K562 (cell line): ENCODE measurements at regions not wholly inside any gene's neighbourhood (a gene's known extent, or its start where the extent isn't known, plus 50 kb on each side); places are given as distances from the start of the nearest gene placed in this dataset.

ENCODE experiments used
- CEBPZ ChIP-seq: fragments of 150-350 bp; IDR thresholded peaks from 2 replicates; pipeline ENCODE4 v1.6.1; 2014; ENCODE audit warnings: low read depth, mild to moderate bottlenecking, low read length, borderline replicate concordance
- CTCF ChIP-seq, 3 experiments: IDR thresholded peaks in 2 of 3; conservative IDR thresholded peaks in 1 of 3; 2 replicates each; pipeline ENCODE4 v1.5.1; 2011 to 2012; ENCODE audit warnings: low read length in 3 of 3, mild to moderate bottlenecking in 3 of 3, control low read depth in 2 of 3, improper control_type of control experiment in 1 of 3, inconsistent platforms in 1 of 3, low read depth in 1 of 3, mixed read lengths in 1 of 3, moderate library complexity in 1 of 3; ENCODE audit not compliant: insufficient read depth in 2 of 3

GRCh38 chr3:137360531-137361201 lies 402.9 kb downstream of the IL20RB start:
- no peak for TF ChIP-seq CTCF (IDR thresholded peaks at IDR 0.05 in 2 of 3, conservative IDR thresholded peaks at IDR 0.05 in 1 of 3; ENCODE audit: insufficient read depth in 2 of 3, low read depth in 1 of 3, low read length in 3 of 3)
- TF ChIP-seq CEBPZ, result no peak
